SU-DHL-6 (cell line): ENCODE measurements at regions not wholly inside any gene's neighbourhood (a gene's known extent, or its start where the extent isn't known, plus 50 kb on each side); places are given as distances from the start of the nearest gene placed in this dataset.

Experiments
- EZH2phosphoT487 ChIP-seq: fragments of 200-600 bp; sonication (generic), shearing (Covaris generic); conservative IDR thresholded peaks from 2 replicates; pipeline ENCODE4 v1.6.1; 2018; ENCODE audit warnings: mild to moderate bottlenecking, antibody characterized with exemption, low read length, moderate library complexity, mixed read lengths
- TF ChIP-seq, protein P1 (sequence below): fragments of 200-600 bp; sonication (generic); IDR thresholded peaks from one replicate; pipeline ENCODE4 v1.5.1; 2017; ENCODE audit warnings: antibody characterized with exemption, mild to moderate bottlenecking, low read length, moderate library complexity; ENCODE audit not compliant: insufficient read depth, poor library complexity, severe bottlenecking

DNA sequence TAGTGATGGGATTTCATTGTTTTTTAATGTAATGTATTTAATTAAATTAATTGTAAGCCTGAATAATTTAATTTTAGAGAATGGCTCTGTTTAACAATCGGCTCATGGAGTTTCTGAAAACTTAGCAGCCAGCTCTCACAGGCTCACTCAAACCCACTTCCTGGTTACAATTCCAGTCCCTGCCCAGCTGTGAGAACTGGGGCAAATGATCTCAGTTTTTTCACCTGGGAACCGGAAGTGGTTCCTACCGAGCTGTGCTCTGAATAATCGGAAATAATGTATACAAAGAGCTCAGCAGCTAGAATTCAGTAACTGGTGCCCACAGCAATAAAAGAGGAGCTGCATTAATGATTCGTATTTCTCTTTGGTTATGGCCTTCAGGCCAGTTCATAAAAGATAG lies 244.3 kb upstream of the MCTP2 start:
- TF ChIP-seq, protein P1, sequence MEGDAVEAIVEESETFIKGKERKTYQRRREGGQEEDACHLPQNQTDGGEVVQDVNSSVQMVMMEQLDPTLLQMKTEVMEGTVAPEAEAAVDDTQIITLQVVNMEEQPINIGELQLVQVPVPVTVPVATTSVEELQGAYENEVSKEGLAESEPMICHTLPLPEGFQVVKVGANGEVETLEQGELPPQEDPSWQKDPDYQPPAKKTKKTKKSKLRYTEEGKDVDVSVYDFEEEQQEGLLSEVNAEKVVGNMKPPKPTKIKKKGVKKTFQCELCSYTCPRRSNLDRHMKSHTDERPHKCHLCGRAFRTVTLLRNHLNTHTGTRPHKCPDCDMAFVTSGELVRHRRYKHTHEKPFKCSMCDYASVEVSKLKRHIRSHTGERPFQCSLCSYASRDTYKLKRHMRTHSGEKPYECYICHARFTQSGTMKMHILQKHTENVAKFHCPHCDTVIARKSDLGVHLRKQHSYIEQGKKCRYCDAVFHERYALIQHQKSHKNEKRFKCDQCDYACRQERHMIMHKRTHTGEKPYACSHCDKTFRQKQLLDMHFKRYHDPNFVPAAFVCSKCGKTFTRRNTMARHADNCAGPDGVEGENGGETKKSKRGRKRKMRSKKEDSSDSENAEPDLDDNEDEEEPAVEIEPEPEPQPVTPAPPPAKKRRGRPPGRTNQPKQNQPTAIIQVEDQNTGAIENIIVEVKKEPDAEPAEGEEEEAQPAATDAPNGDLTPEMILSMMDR: no peak
- TF ChIP-seq EZH2phosphoT487: no peak
